ENCODE measurements at regions not wholly inside any gene's neighbourhood (a gene's known extent, or its start where the extent isn't known, plus 50 kb on each side); places are given as distances from the start of the nearest gene placed in this dataset.

- FAIRE-seq, result no peak
Measured at GRCh38 chr7:91644256-91644655, 236.2 kb downstream of the MTERF1 start.

GRCh38 chr7:91645542-91645941 lies 235.0 kb downstream of the MTERF1 start:
- FAIRE-seq, result no peak

- FAIRE-seq, result no peak
Measured at GRCh38 chr7:91651986-91652385, 228.5 kb downstream of the MTERF1 start.

GRCh38 chr7:91653286-91653685 lies 227.2 kb downstream of the MTERF1 start:
- no peak for FAIRE-seq

- no peak for FAIRE-seq
Measured at GRCh38 chr7:91655656-91656055, 224.8 kb downstream of the MTERF1 start.

GRCh38 chr7:91656541-91657482 lies 223.7 kb downstream of the MTERF1 start:
- FAIRE-seq, result no peak

GRCh38 chr7:91657483-91658071 lies 222.9 kb downstream of the MTERF1 start:
- FAIRE-seq, result no peak

- no peak for FAIRE-seq
Measured at GRCh38 chr7:91659096-91659495, 221.4 kb downstream of the MTERF1 start.

GRCh38 chr7:91660734-91661356 lies 219.7 kb downstream of the MTERF1 start:
- no peak for FAIRE-seq

GRCh38 chr7:91661727-91662126 lies 218.8 kb downstream of the MTERF1 start:
- no peak for FAIRE-seq

- no peak for FAIRE-seq
Measured at GRCh38 chr7:91668217-91668616, 212.3 kb downstream of the MTERF1 start.

GRCh38 chr7:91671245-91671644 lies 209.3 kb downstream of the MTERF1 start:
- FAIRE-seq, result no peak

GRCh38 chr7:91674470-91674869 lies 206.0 kb downstream of the MTERF1 start:
- no peak for FAIRE-seq

GRCh38 chr7:91681718-91682117 lies 198.8 kb downstream of the MTERF1 start:
- FAIRE-seq, result no peak

- no peak for FAIRE-seq
Measured at GRCh38 chr7:91683823-91684222, 196.7 kb downstream of the MTERF1 start.

GRCh38 chr7:91685544-91685943 lies 195.0 kb downstream of the MTERF1 start:
- FAIRE-seq, result no peak

- FAIRE-seq, result no peak
Measured at GRCh38 chr7:91690541-91691070, 189.9 kb downstream of the MTERF1 start.

GRCh38 chr7:91691865-91692264 lies 188.6 kb downstream of the MTERF1 start:
- no peak for FAIRE-seq

GRCh38 chr7:91692800-91693199 lies 187.7 kb downstream of the MTERF1 start:
- no peak for FAIRE-seq

- FAIRE-seq, result no peak
Measured at GRCh38 chr7:91694351-91694841, 186.1 kb downstream of the MTERF1 start.

- FAIRE-seq, result no peak
Measured at GRCh38 chr7:91710881-91711280, 169.6 kb downstream of the MTERF1 start.

- no peak for FAIRE-seq
Measured at GRCh38 chr7:91713669-91714068, 166.8 kb downstream of the MTERF1 start.

GRCh38 chr7:91717681-91718470 lies 162.6 kb downstream of the MTERF1 start:
- no peak for FAIRE-seq
